Fibroblast of skin of left quadriceps (primary cell): ENCODE measurements at regions not wholly inside any gene's neighbourhood (a gene's known extent, or its start where the extent isn't known, plus 50 kb on each side); places are given as distances from the start of the nearest gene placed in this dataset.
"Not testable (repeated sequence)": the region's sequence is repeated elsewhere in the genome, so short reads cannot be mapped to it uniquely, and the experiment has no call there.

Experiments used
- DNase-seq, 2 experiments: peaks; one replicate each; pipeline ENCODE4 v3.0.0-alpha.2; 2013; ENCODE audit warnings: low read depth in 2 of 2

DNA sequence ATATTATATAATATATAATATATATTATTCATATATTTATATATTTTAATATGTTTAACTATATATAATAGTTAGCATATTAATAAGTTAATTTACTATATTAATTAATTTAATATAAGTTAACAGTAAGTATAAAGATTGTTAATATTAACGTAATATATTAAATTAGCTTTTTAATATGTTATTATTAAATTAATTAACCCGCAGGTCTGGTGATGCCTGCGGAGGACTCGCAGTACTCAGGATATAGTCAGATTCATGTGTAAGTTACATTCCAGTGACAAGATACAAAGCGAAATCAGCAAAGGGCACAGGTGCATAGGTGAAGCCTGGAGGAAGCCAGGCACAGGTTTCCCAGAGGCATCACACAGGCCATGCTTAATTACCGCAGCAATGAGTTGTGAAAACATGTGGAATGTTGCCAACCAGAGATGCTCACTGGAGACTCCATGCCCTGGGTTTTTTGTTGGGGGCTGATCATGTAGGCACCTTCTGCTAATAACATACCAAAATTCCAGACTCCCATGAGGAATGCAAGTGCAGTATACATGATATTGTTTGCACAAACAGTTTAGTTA is 130.4 kb upstream of the MPHOSPH6 start:
- no peak for DNase-seq

DNA sequence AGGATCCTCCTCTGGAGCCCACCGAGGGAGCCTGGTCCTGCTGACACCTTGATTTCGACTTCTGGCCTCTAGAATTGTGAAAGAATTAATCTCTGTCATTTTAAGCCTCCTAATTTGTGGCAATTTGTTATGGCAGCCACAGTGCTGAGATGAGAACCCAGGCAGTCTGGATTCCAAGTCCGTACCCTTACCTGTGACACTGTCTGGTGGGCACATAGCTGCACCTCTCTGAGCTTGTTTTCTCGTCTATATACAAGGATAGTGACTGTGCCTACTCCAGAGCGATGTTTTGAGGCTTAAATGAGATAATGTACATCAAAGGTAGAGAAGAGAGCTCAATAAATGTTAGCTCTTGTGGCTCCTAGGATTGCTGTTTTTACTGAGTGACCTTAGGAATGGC is 128.4 kb upstream of the MPHOSPH6 start:
- DNase-seq, result no peak

- DNase-seq, result no peak
Observed at GRCh38 chr16:82295290-82296201, 125.5 kb upstream of the MPHOSPH6 start.

DNA sequence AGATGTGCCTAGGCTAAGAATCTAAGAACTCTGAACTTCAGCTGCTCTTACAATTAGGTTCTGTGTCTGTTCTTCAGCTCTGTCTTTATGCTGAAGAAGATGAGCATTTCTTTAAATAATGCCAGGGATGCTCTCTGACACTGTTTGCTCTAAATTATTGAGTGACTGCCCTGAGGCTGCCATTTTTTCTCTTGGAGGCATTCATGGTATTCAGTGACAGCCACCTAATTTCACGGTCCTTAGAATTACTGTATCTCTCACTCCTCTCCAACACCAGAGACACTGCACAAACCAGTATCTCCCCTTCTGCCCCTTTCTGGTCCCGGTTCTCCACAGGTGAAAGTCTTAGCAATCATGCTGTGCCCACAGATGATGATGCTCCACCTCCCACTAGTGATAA is 123.6 kb upstream of the MPHOSPH6 start:
- no peak for DNase-seq

- DNase-seq, result no peak
Observed at GRCh38 chr16:82287937-82288336, 117.9 kb upstream of the MPHOSPH6 start.

- DNase-seq, result no peak
Observed at GRCh38 chr16:82282662-82283061, 112.6 kb upstream of the MPHOSPH6 start.

- no peak for DNase-seq
Observed at GRCh38 chr16:82281544-82281943, 111.5 kb upstream of the MPHOSPH6 start.

DNA sequence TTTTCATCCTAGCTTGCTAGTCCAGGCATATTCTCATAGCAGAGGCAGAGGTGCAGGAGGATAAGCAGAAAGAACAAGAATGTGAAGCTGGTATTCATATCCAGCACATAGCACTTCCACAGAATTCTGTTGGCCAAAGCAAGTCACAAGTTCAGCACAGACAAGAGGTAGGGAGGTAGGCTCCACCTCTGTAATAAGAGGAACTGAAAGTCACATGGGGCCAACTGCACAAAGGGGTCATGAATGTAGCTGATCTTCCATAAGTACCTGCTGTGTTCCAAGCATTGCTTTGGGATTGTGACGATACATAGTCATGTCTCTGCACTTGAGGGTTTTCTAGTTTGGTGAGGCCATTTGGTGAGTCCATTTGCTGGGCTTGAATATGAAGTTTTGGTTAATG is 110.8 kb upstream of the MPHOSPH6 start:
- DNase-seq, result no peak

- DNase-seq, result not testable (repeated sequence)
Observed at GRCh38 chr16:82275349-82275748, 105.3 kb upstream of the MPHOSPH6 start.

GRCh38 chr16:82271636-82272035 is 101.6 kb upstream of the MPHOSPH6 start:
- no peak for DNase-seq

GRCh38 chr16:82267675-82268074 is 97.7 kb upstream of the MPHOSPH6 start:
- DNase-seq, result not testable (repeated sequence)

GRCh38 chr16:82265809-82266208 is 95.8 kb upstream of the MPHOSPH6 start:
- DNase-seq, result no peak

DNA sequence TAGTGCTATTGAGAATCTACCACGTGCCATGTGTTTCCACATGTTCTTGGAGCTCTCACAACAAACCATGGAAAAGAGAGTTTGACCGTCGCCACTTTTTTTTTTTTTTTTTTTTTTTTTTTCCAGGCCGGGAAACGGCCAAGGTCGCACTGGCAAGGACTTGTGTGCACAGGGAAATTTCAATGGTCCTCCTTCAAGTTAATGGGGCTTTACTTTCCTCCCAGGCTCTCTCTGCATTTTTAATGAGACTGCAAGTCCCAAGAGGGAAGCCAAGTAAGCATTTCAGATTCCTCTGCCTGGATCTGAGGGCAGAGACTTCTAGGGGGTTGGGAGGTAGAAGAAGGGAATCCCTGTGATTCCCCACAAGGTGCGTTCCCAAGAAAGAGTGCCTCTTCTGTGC is 94.7 kb upstream of the MPHOSPH6 start:
- DNase-seq, result no peak

- DNase-seq, result peak; percentile 8 to 12
Observed at GRCh38 chr16:82263521-82264143, 93.6 kb upstream of the MPHOSPH6 start.

GRCh38 chr16:82262244-82262643 is 92.2 kb upstream of the MPHOSPH6 start:
- DNase-seq, result no peak

- no peak for DNase-seq
Observed at GRCh38 chr16:82260212-82260795, 90.3 kb upstream of the MPHOSPH6 start.

GRCh38 chr16:82259731-82260130 is 89.7 kb upstream of the MPHOSPH6 start:
- no peak for DNase-seq

- DNase-seq, result no peak
Observed at GRCh38 chr16:82257990-82258389, 88.0 kb upstream of the MPHOSPH6 start.

DNA sequence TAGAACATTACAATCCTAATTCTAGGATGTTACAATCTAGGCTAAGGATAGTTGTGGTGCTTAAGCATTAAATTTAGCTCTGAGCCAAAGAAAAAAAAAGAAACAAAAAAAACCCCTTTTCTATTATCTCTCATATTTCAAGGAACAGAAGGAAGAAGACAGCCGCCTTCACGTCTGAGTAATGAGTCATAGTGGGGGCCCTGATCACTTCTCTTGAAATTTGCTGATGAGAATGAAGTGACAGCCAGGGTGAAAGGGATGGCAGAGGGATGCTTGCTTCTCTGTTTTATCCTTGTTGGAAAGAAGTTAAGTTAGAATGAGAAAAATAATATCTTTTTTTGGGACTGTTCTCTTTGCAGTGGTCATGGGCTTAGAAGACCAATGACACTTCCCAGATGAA is 82.6 kb upstream of the MPHOSPH6 start:
- no peak for DNase-seq

DNA sequence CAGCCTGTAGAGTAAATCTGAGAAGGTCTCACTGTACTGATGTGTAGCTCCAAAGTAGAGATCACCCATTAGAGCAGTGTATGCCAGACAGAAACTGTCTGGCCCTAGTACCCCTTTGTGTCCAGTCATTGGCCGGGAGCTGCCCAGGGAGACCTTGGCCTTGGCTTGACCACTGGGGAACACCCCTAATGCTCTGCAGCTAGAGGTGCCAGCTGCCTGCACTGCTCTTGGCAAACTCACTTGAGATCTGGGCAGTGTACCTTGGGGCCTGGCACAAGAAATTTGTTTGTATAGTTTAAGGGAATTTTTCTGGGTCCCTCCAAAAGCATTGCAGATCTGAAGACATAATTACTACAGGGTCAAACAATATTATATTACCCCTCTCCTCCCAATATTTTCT is 78.7 kb upstream of the MPHOSPH6 start:
- DNase-seq, result no peak

- DNase-seq, result no peak
Observed at GRCh38 chr16:82248012-82248656, 78.1 kb upstream of the MPHOSPH6 start.

GRCh38 chr16:82242201-82242600 is 72.2 kb upstream of the MPHOSPH6 start:
- no peak for DNase-seq
